ENCODE measurements at regions not wholly inside any gene's neighbourhood (a gene's known extent, or its start where the extent isn't known, plus 50 kb on each side); places are given as distances from the start of the nearest gene placed in this dataset.

- Mint-ChIP-seq H3K36me3 (peaks cover 42% of the 10 kb centered on the region), H3K4me1 (no peaks in the 10 kb centered on the region), H3K9me3 (peaks cover 7% of the 10 kb centered on the region), H3K27ac (no peak overlapping the region), H3K4me3 (no peak overlapping the region)
- ATAC-seq = no peak
- DNase-seq (ENCODE audit: low spot score in 2 of 2) = no peak
These were observed 282.0 kb upstream of the RGS6 start for GRCh38 chr14:71650187-71650755.

GRCh38 chr14:71651228-71651627, 281.0 kb upstream of the RGS6 start:
- DNase-seq (ENCODE audit: low spot score in 2 of 2) = no peak
- Mint-ChIP-seq H3K36me3 (peaks cover 42% of the 10 kb centered on the region), H3K27ac (no peak overlapping the region), H3K9me3 (peaks cover 7% of the 10 kb centered on the region), H3K4me1 (no peaks in the 10 kb centered on the region), H3K4me3 (no peak overlapping the region)
- ATAC-seq = no peak

- Mint-ChIP-seq H3K4me1 (no peaks in the 10 kb centered on the region), H3K36me3 (peaks cover 42% of the 10 kb centered on the region), H3K9me3 (peaks cover 7% of the 10 kb centered on the region), H3K27ac (no peak overlapping the region), H3K4me3 (no peak overlapping the region)
- no peak for ATAC-seq
- no peak for DNase-seq (ENCODE audit: low spot score in 2 of 2)
These were observed 279.9 kb upstream of the RGS6 start for GRCh38 chr14:71652368-71652767.

GRCh38 chr14:71654810-71655209, 277.4 kb upstream of the RGS6 start:
- DNase-seq (ENCODE audit: low spot score in 2 of 2) = no peak
- no peak for ATAC-seq
- H3K4me3 Mint-ChIP-seq = no peak overlapping the region
- H3K9me3 Mint-ChIP-seq = peaks cover 7% of the 10 kb centered on the region
- no peak overlapping the region for H3K27ac Mint-ChIP-seq
- H3K4me1 Mint-ChIP-seq = peaks cover 16% of the 10 kb centered on the region
- peaks cover 54% of the 10 kb centered on the region for H3K36me3 Mint-ChIP-seq

- Mint-ChIP-seq H3K4me1 (peaks cover 16% of the 10 kb centered on the region), H3K27ac (no peak overlapping the region), H3K4me3 (no peak overlapping the region), H3K36me3 (peaks cover 53% of the 10 kb centered on the region), H3K9me3 (no peaks in the 10 kb centered on the region)
- no peak for ATAC-seq
- no peak for DNase-seq (ENCODE audit: low spot score in 2 of 2)
These were observed 273.9 kb upstream of the RGS6 start for GRCh38 chr14:71658261-71658860.

- ATAC-seq (peak; percentile 60), DNase-seq (ENCODE audit: low spot score in 2 of 2) (no peak)
- H3K9me3 Mint-ChIP-seq = no peaks in the 10 kb centered on the region
- H3K4me3 Mint-ChIP-seq = no peak overlapping the region
- H3K4me1 Mint-ChIP-seq = peaks cover 16% of the 10 kb centered on the region
- H3K36me3 Mint-ChIP-seq = peaks cover 56% of the 10 kb centered on the region
- H3K27ac Mint-ChIP-seq = no peak overlapping the region
These were observed 273.1 kb upstream of the RGS6 start for GRCh38 chr14:71659159-71659558.

GRCh38 chr14:71661441-71661840, 270.8 kb upstream of the RGS6 start:
- Mint-ChIP-seq H3K4me3 (no peak overlapping the region), H3K27ac (no peak overlapping the region), H3K36me3 (peaks cover 73% of the 10 kb centered on the region), H3K9me3 (no peaks in the 10 kb centered on the region), H3K4me1 (peaks cover 28% of the 10 kb centered on the region)
- ATAC-seq (no peak), DNase-seq (ENCODE audit: low spot score in 2 of 2) (no peak)

- H3K4me3 Mint-ChIP-seq = no peak overlapping the region
- ATAC-seq (no peak), DNase-seq (ENCODE audit: low spot score in 2 of 2) (no peak)
- H3K36me3 Mint-ChIP-seq = peaks cover 82% of the 10 kb centered on the region
- H3K27ac Mint-ChIP-seq = no peak overlapping the region
- H3K9me3 Mint-ChIP-seq = no peaks in the 10 kb centered on the region
- peaks cover 33% of the 10 kb centered on the region for H3K4me1 Mint-ChIP-seq
These were observed 269.9 kb upstream of the RGS6 start for GRCh38 chr14:71662291-71662790.

- peak overlapping the region; percentile 7 for H3K27ac Mint-ChIP-seq
These were observed 267.1 kb upstream of the RGS6 start for GRCh38 chr14:71665157-71665556.

GRCh38 chr14:71665781-71666180, 266.4 kb upstream of the RGS6 start:
- no peak for DNase-seq (ENCODE audit: low spot score in 2 of 2)
- Mint-ChIP-seq H3K27ac (no peak overlapping the region), H3K4me1 (peaks cover 18% of the 10 kb centered on the region), H3K36me3 (peaks cover 59% of the 10 kb centered on the region), H3K9me3 (no peaks in the 10 kb centered on the region), H3K4me3 (no peak overlapping the region)
- ATAC-seq = no peak

More at GRCh38 chr14:71665157-71665556, 267.1 kb upstream of the RGS6 start:
- no peak for ATAC-seq
- Mint-ChIP-seq H3K36me3 (peaks cover 61% of the 10 kb centered on the region), H3K4me1 (peaks cover 18% of the 10 kb centered on the region), H3K4me3 (no peak overlapping the region), H3K9me3 (no peaks in the 10 kb centered on the region)
- no peak for DNase-seq (ENCODE audit: low spot score in 2 of 2)

GRCh38 chr14:71666571-71667145, 265.6 kb upstream of the RGS6 start:
- Mint-ChIP-seq H3K36me3 (peaks cover 59% of the 10 kb centered on the region), H3K9me3 (no peaks in the 10 kb centered on the region), H3K4me3 (no peak overlapping the region), H3K27ac (no peak overlapping the region), H3K4me1 (peaks cover 18% of the 10 kb centered on the region)
- ATAC-seq (no peak), DNase-seq (ENCODE audit: low spot score in 2 of 2) (no peak)

GRCh38 chr14:71668186-71668912, 263.9 kb upstream of the RGS6 start:
- no peak overlapping the region for H3K27ac Mint-ChIP-seq
- peaks cover 54% of the 10 kb centered on the region for H3K36me3 Mint-ChIP-seq
- peaks cover 18% of the 10 kb centered on the region for H3K4me1 Mint-ChIP-seq
- no peaks in the 10 kb centered on the region for H3K9me3 Mint-ChIP-seq
- DNase-seq (ENCODE audit: low spot score in 2 of 2) (no peak), ATAC-seq (no peak)
- no peak overlapping the region for H3K4me3 Mint-ChIP-seq

GRCh38 chr14:71672596-71672995, 259.6 kb upstream of the RGS6 start:
- H3K36me3 Mint-ChIP-seq = peaks cover 56% of the 10 kb centered on the region
- no peak overlapping the region for H3K27ac Mint-ChIP-seq
- no peaks in the 10 kb centered on the region for H3K9me3 Mint-ChIP-seq
- DNase-seq (ENCODE audit: low spot score in 2 of 2) (no peak), ATAC-seq (no peak)
- H3K4me1 Mint-ChIP-seq = no peaks in the 10 kb centered on the region
- no peak overlapping the region for H3K4me3 Mint-ChIP-seq

GRCh38 chr14:71675126-71675899, 256.9 kb upstream of the RGS6 start:
- ATAC-seq = no peak
- peaks cover 73% of the 10 kb centered on the region for H3K36me3 Mint-ChIP-seq
- no peak overlapping the region for H3K4me3 Mint-ChIP-seq
- DNase-seq (ENCODE audit: low spot score in 2 of 2) = no peak
- H3K27ac Mint-ChIP-seq = no peak overlapping the region
- peaks cover 4% of the 10 kb centered on the region for H3K4me1 Mint-ChIP-seq
- no peaks in the 10 kb centered on the region for H3K9me3 Mint-ChIP-seq

GRCh38 chr14:71675900-71676287, 256.3 kb upstream of the RGS6 start:
- no peak overlapping the region for H3K27ac Mint-ChIP-seq
- no peak overlapping the region for H3K4me3 Mint-ChIP-seq
- peaks cover 68% of the 10 kb centered on the region for H3K36me3 Mint-ChIP-seq
- no peak for DNase-seq (ENCODE audit: low spot score in 2 of 2)
- ATAC-seq = no peak
- no peaks in the 10 kb centered on the region for H3K9me3 Mint-ChIP-seq
- peaks cover 6% of the 10 kb centered on the region for H3K4me1 Mint-ChIP-seq

All from stimulated activated effector memory CD8-positive, alpha-beta T cell treated with anti-CD3 and anti-CD28 coated beads, Interleukin-12 subunit alpha, Interleukin-12 subunit beta, amount 100 ng/mL, for 72 hours (primary cell).